Progenitor cell of endocrine pancreas (in vitro differentiated cells): ENCODE measurements at regions not wholly inside any gene's neighbourhood (a gene's known extent, or its start where the extent isn't known, plus 50 kb on each side); places are given as distances from the start of the nearest gene placed in this dataset.

ENCODE experiments used
- DNase-seq: peaks from one replicate; pipeline ENCODE4 v3.0.0; 2021; ENCODE audit warnings: low spot score; ENCODE audit not compliant: unreplicated experiment
- H3K27ac Mint-ChIP-seq: 2 replicates; pipeline ENCODE4 v1.8.0; 2021; ENCODE audit warnings: mild to moderate bottlenecking, moderate library complexity, mixed read lengths
- H3K27me3 Mint-ChIP-seq: 2 replicates; pipeline ENCODE4 v1.8.0; 2021; ENCODE audit warnings: mixed read lengths
- H3K36me3 Mint-ChIP-seq: 2 replicates; pipeline ENCODE4 v1.8.0; 2022; ENCODE audit warnings: mixed read lengths; ENCODE audit not compliant: insufficient read depth
- H3K4me1 Mint-ChIP-seq: 2 replicates; pipeline ENCODE4 v1.8.0; 2021; ENCODE audit warnings: low read depth, mixed read lengths
- H3K4me3 Mint-ChIP-seq: 2 replicates; pipeline ENCODE4 v1.8.0; 2021; ENCODE audit warnings: low read depth, mild to moderate bottlenecking, moderate library complexity, mixed read lengths
- H3K9me3 Mint-ChIP-seq: 2 replicates; pipeline ENCODE4 v1.8.0; 2021; ENCODE audit warnings: low read depth, mixed read lengths
- TF ChIP-seq, protein P1 (sequence below): fragments of 200-600 bp; sonication (generic); IDR thresholded peaks from one replicate; pipeline ENCODE4 v1.5.0; 2021; ENCODE audit warnings: antibody characterized with exemption, mild to moderate bottlenecking; ENCODE audit not compliant: unreplicated experiment

DNA sequence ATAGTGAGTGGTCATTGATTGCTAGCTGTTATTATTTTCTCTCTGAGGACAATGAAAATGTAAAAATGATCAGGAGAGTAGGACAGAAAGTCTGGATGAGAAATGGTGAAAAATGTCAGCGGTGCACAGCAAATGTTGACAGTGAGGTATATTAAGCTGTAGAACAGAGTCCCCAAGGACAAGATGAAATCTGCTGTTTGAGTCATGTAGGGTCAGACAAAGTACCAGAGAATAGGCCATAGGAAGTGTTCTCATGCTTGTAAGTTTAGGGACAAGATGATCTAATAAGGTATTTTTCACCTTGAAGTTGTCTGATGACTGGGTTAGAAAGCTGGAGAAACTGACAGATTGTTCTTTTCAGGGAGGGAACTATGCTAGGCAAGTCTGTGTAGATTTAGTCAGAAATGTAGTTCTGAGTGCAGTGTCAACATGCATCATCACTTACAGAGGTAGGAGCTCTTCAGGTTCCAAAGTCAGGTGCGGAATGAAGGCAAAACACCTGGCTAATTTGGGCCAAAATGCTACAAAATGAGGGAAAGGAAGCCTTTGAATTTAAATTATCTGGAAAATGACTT, 369.3 kb downstream of the DLEU7 start:
- DNase-seq = no peak
- Mint-ChIP-seq H3K27ac (no peak overlapping the region), H3K36me3 (no peaks in the 10 kb centered on the region), H3K4me3 (no peak overlapping the region), H3K4me1 (no peaks in the 10 kb centered on the region), H3K27me3 (no peaks in the 10 kb centered on the region), H3K9me3 (no peaks in the 10 kb centered on the region)
- TF ChIP-seq, protein P1, sequence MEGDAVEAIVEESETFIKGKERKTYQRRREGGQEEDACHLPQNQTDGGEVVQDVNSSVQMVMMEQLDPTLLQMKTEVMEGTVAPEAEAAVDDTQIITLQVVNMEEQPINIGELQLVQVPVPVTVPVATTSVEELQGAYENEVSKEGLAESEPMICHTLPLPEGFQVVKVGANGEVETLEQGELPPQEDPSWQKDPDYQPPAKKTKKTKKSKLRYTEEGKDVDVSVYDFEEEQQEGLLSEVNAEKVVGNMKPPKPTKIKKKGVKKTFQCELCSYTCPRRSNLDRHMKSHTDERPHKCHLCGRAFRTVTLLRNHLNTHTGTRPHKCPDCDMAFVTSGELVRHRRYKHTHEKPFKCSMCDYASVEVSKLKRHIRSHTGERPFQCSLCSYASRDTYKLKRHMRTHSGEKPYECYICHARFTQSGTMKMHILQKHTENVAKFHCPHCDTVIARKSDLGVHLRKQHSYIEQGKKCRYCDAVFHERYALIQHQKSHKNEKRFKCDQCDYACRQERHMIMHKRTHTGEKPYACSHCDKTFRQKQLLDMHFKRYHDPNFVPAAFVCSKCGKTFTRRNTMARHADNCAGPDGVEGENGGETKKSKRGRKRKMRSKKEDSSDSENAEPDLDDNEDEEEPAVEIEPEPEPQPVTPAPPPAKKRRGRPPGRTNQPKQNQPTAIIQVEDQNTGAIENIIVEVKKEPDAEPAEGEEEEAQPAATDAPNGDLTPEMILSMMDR = no peak

- H3K36me3 Mint-ChIP-seq = no peaks in the 10 kb centered on the region
- H3K4me3 Mint-ChIP-seq = no peak overlapping the region
- H3K4me1 Mint-ChIP-seq = peaks cover 2% of the 10 kb centered on the region
- TF ChIP-seq, protein P1 = no peak
- H3K27me3 Mint-ChIP-seq = no peaks in the 10 kb centered on the region
- H3K27ac Mint-ChIP-seq = no peak overlapping the region
- H3K9me3 Mint-ChIP-seq = no peaks in the 10 kb centered on the region
- no peak for DNase-seq
These were observed 366.8 kb downstream of the DLEU7 start for GRCh38 chr13:50476577-50477285.

DNA sequence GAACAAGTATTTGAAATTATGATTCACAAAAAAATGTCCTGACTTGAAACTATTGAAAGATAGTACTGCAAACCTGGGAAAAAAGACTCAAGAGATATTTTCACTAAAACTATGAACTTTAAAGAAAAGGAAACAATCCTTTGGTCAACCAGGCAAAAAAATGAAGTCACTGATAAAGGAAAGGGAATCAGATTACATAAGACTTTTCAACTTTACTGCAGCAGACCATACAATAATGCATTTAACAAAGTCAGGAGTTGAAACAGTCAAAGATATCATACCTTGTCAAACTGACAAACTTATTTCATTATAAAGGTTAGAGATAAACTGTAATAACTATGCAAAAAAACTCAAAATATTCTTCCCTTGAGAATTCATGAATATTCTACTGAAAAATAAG, 361.6 kb downstream of the DLEU7 start:
- peaks cover 8% of the 10 kb centered on the region for H3K4me1 Mint-ChIP-seq
- TF ChIP-seq, protein P1 = no peak
- H3K4me3 Mint-ChIP-seq = no peak overlapping the region
- H3K27me3 Mint-ChIP-seq = no peaks in the 10 kb centered on the region
- H3K27ac Mint-ChIP-seq = no peak overlapping the region
- no peak for DNase-seq
- H3K9me3 Mint-ChIP-seq = no peaks in the 10 kb centered on the region
- H3K36me3 Mint-ChIP-seq = no peaks in the 10 kb centered on the region

- Mint-ChIP-seq H3K27me3 (no peaks in the 10 kb centered on the region), H3K36me3 (no peaks in the 10 kb centered on the region), H3K9me3 (no peaks in the 10 kb centered on the region), H3K27ac (no peak overlapping the region), H3K4me3 (no peak overlapping the region), H3K4me1 (peaks cover 8% of the 10 kb centered on the region)
- DNase-seq = no peak
- TF ChIP-seq, protein P1 = no peak
These were observed 360.1 kb downstream of the DLEU7 start for GRCh38 chr13:50483416-50483815.

DNA sequence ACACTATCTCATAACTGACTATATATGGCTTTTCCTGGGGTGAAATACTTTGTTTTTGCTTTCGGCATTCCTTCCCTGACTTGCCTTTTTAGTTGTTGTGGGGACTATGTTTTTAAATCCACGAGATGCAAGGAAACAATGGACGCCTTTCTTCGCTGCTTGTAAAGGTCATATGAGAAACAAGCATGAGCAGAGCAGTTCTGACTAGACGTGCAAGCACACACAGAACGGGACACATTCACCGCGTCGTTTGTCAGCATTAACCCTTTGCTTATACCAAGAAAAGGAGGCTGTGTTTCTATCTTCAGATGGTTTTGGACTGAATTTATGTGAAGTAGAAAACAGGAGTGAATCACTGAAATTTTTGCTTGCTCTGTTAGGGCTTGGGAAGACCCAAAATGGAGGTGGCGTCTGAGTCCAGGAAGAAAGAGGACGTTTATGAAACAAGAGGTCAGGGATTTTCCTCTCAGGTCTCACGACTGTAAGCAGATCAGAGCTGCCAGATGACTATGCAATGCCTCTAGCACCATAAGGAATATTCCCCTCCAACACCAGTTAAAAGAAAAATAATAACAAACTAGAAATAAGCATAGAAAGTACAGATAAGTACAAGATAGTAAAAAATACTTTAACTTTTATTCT, 358.9 kb downstream of the DLEU7 start:
- H3K4me1 Mint-ChIP-seq = peaks cover 8% of the 10 kb centered on the region
- H3K27ac Mint-ChIP-seq = no peak overlapping the region
- DNase-seq = no peak
- no peak overlapping the region for H3K4me3 Mint-ChIP-seq
- TF ChIP-seq, protein P1 = no peak
- no peaks in the 10 kb centered on the region for H3K27me3 Mint-ChIP-seq
- no peaks in the 10 kb centered on the region for H3K36me3 Mint-ChIP-seq
- no peaks in the 10 kb centered on the region for H3K9me3 Mint-ChIP-seq
